Trophoblast cell (in vitro differentiated cells and primary cell): ENCODE measurements at regions not wholly inside any gene's neighbourhood (a gene's known extent, or its start where the extent isn't known, plus 50 kb on each side); places are given as distances from the start of the nearest gene placed in this dataset.

Source experiments
- DNase-seq, 2 donors: peaks; one replicate each; pipeline ENCODE4 v3.0.0-alpha.2; 2016
- H2AFZ ChIP-seq: 2 replicates; pipeline ENCODE4 v1.6.1; 2013; ENCODE audit warnings: low read length, moderate library complexity, mild to moderate bottlenecking; ENCODE audit not compliant: insufficient read depth, poor library complexity
- H2AK5ac ChIP-seq: 2 replicates; pipeline ENCODE4 v1.6.1; 2013; ENCODE audit warnings: mild to moderate bottlenecking, low read length
- H2BK120ac ChIP-seq: 2 replicates; pipeline ENCODE4 v1.6.1; 2013; ENCODE audit warnings: low read length, mild to moderate bottlenecking, moderate library complexity; ENCODE audit not compliant: insufficient read depth, poor library complexity
- H2BK12ac ChIP-seq: 2 replicates; pipeline ENCODE4 v1.6.1; 2013; ENCODE audit warnings: mild to moderate bottlenecking, low read length, moderate library complexity
- H2BK5ac ChIP-seq: 2 replicates; pipeline ENCODE4 v1.6.1; 2013; ENCODE audit warnings: low read length, low read depth, moderate library complexity, mild to moderate bottlenecking; ENCODE audit not compliant: poor library complexity
- H3K14ac ChIP-seq: 2 replicates; pipeline ENCODE4 v1.6.1; 2013; ENCODE audit warnings: mild to moderate bottlenecking, low read length
- H3K18ac ChIP-seq: 2 replicates; pipeline ENCODE4 v1.6.1; 2013; ENCODE audit warnings: mild to moderate bottlenecking, low read length
- H3K23ac ChIP-seq: 2 replicates; pipeline ENCODE4 v1.6.1; 2013; ENCODE audit warnings: low read length
- H3K27ac ChIP-seq: 2 replicates; pipeline ENCODE4 v1.5.1; 2013; ENCODE audit warnings: low read depth, mild to moderate bottlenecking, inconsistent platforms, low read length, moderate library complexity
- H3K27me3 ChIP-seq: 2 replicates; pipeline ENCODE4 v1.6.1; 2013; ENCODE audit warnings: inconsistent platforms, mild to moderate bottlenecking, low read length, moderate library complexity; ENCODE audit not compliant: insufficient read depth
- H3K36me3 ChIP-seq, 2 experiments: 1 replicate in 1 of 2; 2 replicates in 1 of 2; pipeline ENCODE4 v1.6.1; 2013; ENCODE audit warnings: low read length in 2 of 2, mild to moderate bottlenecking in 2 of 2, moderate library complexity in 1 of 2; ENCODE audit not compliant: insufficient read depth in 2 of 2, control insufficient read depth in 1 of 2
- H3K4ac ChIP-seq: 2 replicates; pipeline ENCODE4 v1.6.1; 2013; ENCODE audit warnings: low read depth, mild to moderate bottlenecking, low read length, moderate library complexity
- H3K4me1 ChIP-seq, 2 experiments: 1 replicate in 1 of 2; 2 replicates in 1 of 2; pipeline ENCODE4 v1.6.1; 2013; ENCODE audit warnings: low read length in 2 of 2, mild to moderate bottlenecking in 2 of 2, moderate library complexity in 1 of 2; ENCODE audit not compliant: insufficient read depth in 2 of 2, control insufficient read depth in 1 of 2
- H3K4me2 ChIP-seq: 2 replicates; pipeline ENCODE4 v1.6.1; 2013; ENCODE audit warnings: inconsistent platforms, mild to moderate bottlenecking, low read length, moderate library complexity
- H3K4me3 ChIP-seq: 2 replicates; pipeline ENCODE4 v1.5.1; 2013; ENCODE audit warnings: mild to moderate bottlenecking, low read depth, low read length, inconsistent platforms
- H3K79me1 ChIP-seq: one replicate; pipeline ENCODE4 v1.6.1; 2013; ENCODE audit warnings: low read length
- H3K79me2 ChIP-seq: 2 replicates; pipeline ENCODE4 v1.6.1; 2013; ENCODE audit warnings: low read length, mild to moderate bottlenecking; ENCODE audit not compliant: control insufficient read depth, insufficient read depth, poor library complexity
- H3K9ac ChIP-seq: 2 replicates; pipeline ENCODE4 v1.6.1; 2013; ENCODE audit warnings: mild to moderate bottlenecking, low read length
- H3K9me3 ChIP-seq: 2 replicates; pipeline ENCODE4 v1.6.1; 2013; ENCODE audit warnings: low read depth, mild to moderate bottlenecking, control low read depth, inconsistent platforms, low read length; ENCODE audit not compliant: insufficient read depth
- H4K12ac ChIP-seq: 2 replicates; pipeline ENCODE4 v1.6.1; 2013; ENCODE audit warnings: low read depth, mild to moderate bottlenecking, low read length, moderate library complexity
- H4K8ac ChIP-seq: 2 replicates; pipeline ENCODE4 v1.6.1; 2013; ENCODE audit warnings: low read depth, mild to moderate bottlenecking, low read length, moderate library complexity
- H4K91ac ChIP-seq: one replicate; pipeline ENCODE4 v1.6.1; 2013; ENCODE audit warnings: low read depth, mild to moderate bottlenecking, low read length, moderate library complexity
- WGBS: extraction: QIAGEN DNeasy Blood & Tissue Kit; methylation state at CpG from one replicate; pipeline ENCODE4 v1.1.7; 2013; ENCODE audit warnings: missing lambda C conversion rate; ENCODE audit not compliant: insufficient read length, insufficient coverage; ENCODE audit errors: extremely low coverage; 5-methylcytosine and 5-hydroxymethylcytosine counted together

- no peak overlapping the region for H4K91ac ChIP-seq
- H4K12ac ChIP-seq, result no peak overlapping the region
- H3K4me1 ChIP-seq, result no peaks in the 10 kb centered on the region
- no CpG with 5 or more reads among the region's 4 CpGs for WGBS
- H3K36me3 ChIP-seq, result no peaks in the 10 kb centered on the region
- no peak overlapping the region for H3K27ac ChIP-seq
- H2BK5ac ChIP-seq, result no peak overlapping the region
- H3K4ac ChIP-seq, result no peak overlapping the region
- H2AK5ac ChIP-seq, result no peak overlapping the region
- H3K9ac ChIP-seq, result no peak overlapping the region
- H3K9me3 ChIP-seq, result peaks cover 2% of the 10 kb centered on the region
- no peak overlapping the region for H3K23ac ChIP-seq
- no peaks in the 10 kb centered on the region for H3K79me1 ChIP-seq
- H3K18ac ChIP-seq, result no peak overlapping the region
- H2BK12ac ChIP-seq, result no peak overlapping the region
- H3K4me2 ChIP-seq, result no peak overlapping the region
- H3K27me3 ChIP-seq, result no peaks in the 10 kb centered on the region
- H3K14ac ChIP-seq, result no peak overlapping the region
- no peaks in the 10 kb centered on the region for H3K79me2 ChIP-seq
- H4K8ac ChIP-seq, result no peak overlapping the region
- H3K4me3 ChIP-seq, result no peak overlapping the region
- H2BK120ac ChIP-seq, result no peak overlapping the region
- no peak overlapping the region for H2AFZ ChIP-seq
- no peak for DNase-seq
Observed at GRCh38 chr6:48290595-48290994, 179.6 kb upstream of the PTCHD4 start.

DNA sequence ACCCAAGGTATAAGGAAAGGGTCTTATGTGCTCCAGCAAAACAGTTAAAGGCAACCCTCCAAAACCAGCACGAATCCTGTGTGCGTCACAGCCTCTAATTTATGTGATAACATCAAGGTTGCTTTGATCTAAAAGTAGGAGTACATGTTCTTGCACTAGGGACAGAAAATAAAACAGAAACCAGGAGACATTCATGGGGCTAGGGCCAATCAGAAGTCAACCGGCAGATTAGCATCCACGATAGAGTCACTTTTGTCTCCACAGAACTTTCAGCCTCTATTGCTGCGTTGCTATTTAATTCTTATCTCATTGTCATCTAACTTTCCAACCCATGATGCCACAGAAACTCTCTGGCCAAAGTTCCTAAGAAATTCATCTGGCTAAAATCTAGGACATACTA is 178.8 kb upstream of the PTCHD4 start:
- H3K18ac ChIP-seq, result no peak overlapping the region
- H3K79me1 ChIP-seq, result no peaks in the 10 kb centered on the region
- no peaks in the 10 kb centered on the region for H3K4me1 ChIP-seq
- no peak overlapping the region for H2BK12ac ChIP-seq
- no peak overlapping the region for H4K12ac ChIP-seq
- H4K8ac ChIP-seq, result no peak overlapping the region
- H3K14ac ChIP-seq, result no peak overlapping the region
- no peaks in the 10 kb centered on the region for H3K27me3 ChIP-seq
- no peak overlapping the region for H3K4me2 ChIP-seq
- H3K4me3 ChIP-seq, result no peak overlapping the region
- no peaks in the 10 kb centered on the region for H3K79me2 ChIP-seq
- no peak overlapping the region for H3K4ac ChIP-seq
- H2BK120ac ChIP-seq, result no peak overlapping the region
- no peak overlapping the region for H2BK5ac ChIP-seq
- no peak for DNase-seq
- peaks cover 2% of the 10 kb centered on the region for H3K9me3 ChIP-seq
- no peak overlapping the region for H2AFZ ChIP-seq
- H4K91ac ChIP-seq, result no peak overlapping the region
- H3K23ac ChIP-seq, result no peak overlapping the region
- no peak overlapping the region for H3K27ac ChIP-seq
- H3K36me3 ChIP-seq, result no peaks in the 10 kb centered on the region
- H2AK5ac ChIP-seq, result no peak overlapping the region
- no CpG with 5 or more reads among the region's 5 CpGs for WGBS
- H3K9ac ChIP-seq, result no peak overlapping the region

- H4K8ac ChIP-seq, result no peak overlapping the region
- H2AK5ac ChIP-seq, result no peak overlapping the region
- no peak overlapping the region for H4K91ac ChIP-seq
- no peak overlapping the region for H3K23ac ChIP-seq
- H3K4me3 ChIP-seq, result no peak overlapping the region
- no peaks in the 10 kb centered on the region for H3K79me2 ChIP-seq
- H3K18ac ChIP-seq, result no peak overlapping the region
- no peak overlapping the region for H3K27ac ChIP-seq
- H3K9me3 ChIP-seq, result no peaks in the 10 kb centered on the region
- no peak overlapping the region for H2BK5ac ChIP-seq
- H3K27me3 ChIP-seq, result no peaks in the 10 kb centered on the region
- no peak overlapping the region for H3K4me2 ChIP-seq
- DNase-seq, result no peak
- H3K36me3 ChIP-seq, result no peaks in the 10 kb centered on the region
- H3K4ac ChIP-seq, result no peak overlapping the region
- no CpG with 5 or more reads among the region's 1 CpG for WGBS
- H2AFZ ChIP-seq, result no peak overlapping the region
- H2BK12ac ChIP-seq, result no peak overlapping the region
- H3K14ac ChIP-seq, result no peak overlapping the region
- no peak overlapping the region for H2BK120ac ChIP-seq
- H4K12ac ChIP-seq, result no peak overlapping the region
- no peak overlapping the region for H3K9ac ChIP-seq
- no peaks in the 10 kb centered on the region for H3K79me1 ChIP-seq
- H3K4me1 ChIP-seq, result no peaks in the 10 kb centered on the region
Observed at GRCh38 chr6:48281217-48281616, 170.2 kb upstream of the PTCHD4 start.

DNA sequence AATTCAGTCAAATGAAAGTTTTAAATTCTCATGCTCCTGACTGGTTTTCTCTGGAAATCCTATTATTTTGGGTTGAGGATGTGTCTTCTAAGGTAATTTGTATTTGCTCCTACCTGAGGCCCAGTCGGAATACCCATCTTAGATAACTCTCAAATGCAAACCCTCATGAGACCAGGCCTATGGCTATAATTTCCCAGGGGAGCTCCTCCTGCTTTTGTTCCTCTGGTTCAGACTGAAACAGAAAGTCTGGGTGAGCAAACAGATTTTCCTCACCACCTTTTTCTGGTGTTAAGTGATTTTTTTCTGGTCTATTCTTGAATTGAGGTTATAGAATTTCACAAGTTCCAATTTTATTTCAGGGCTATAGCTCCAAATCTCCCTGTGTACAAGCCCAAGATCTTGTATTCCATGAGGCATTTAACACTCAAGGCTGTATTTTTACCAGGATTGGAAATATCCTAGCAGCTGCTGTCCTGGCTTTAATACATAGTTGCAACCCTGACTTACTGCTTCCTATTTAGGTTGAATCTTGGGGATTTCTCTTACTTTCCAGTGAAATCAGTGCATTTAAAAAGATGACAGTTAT is 169.1 kb upstream of the PTCHD4 start:
- H2AK5ac ChIP-seq, result no peak overlapping the region
- H3K9ac ChIP-seq, result no peak overlapping the region

More for the DNA sequence above, 169.1 kb upstream of the PTCHD4 start:
- Histone ChIP-seq H3K23ac (no peak overlapping the region), H3K27me3 (no peaks in the 10 kb centered on the region), H3K27ac (no peak overlapping the region), H3K14ac (no peak overlapping the region), H4K91ac (no peak overlapping the region), H4K12ac (no peak overlapping the region), H2BK5ac (no peak overlapping the region), H3K79me2 (no peaks in the 10 kb centered on the region), H3K4me2 (no peak overlapping the region), H2BK120ac (no peak overlapping the region), H2AFZ (no peak overlapping the region), H2BK12ac (no peak overlapping the region), H3K4me3 (no peak overlapping the region), H3K4me1 (no peaks in the 10 kb centered on the region), H3K4ac (no peak overlapping the region), H3K9me3 (no peaks in the 10 kb centered on the region), H4K8ac (no peak overlapping the region), H3K18ac (no peak overlapping the region), H3K79me1 (no peaks in the 10 kb centered on the region), H3K36me3 (no peaks in the 10 kb centered on the region)
- no peak for DNase-seq
- WGBS, result no CpG with 5 or more reads among the region's 1 CpG
